CD4-positive, CD25-positive, alpha-beta regulatory T cell (primary cell): ENCODE measurements at regions not wholly inside any gene's neighbourhood (a gene's known extent, or its start where the extent isn't known, plus 50 kb on each side); places are given as distances from the start of the nearest gene placed in this dataset.

Source experiments
- ATAC-seq, 2 donors: fragments of 150-1000 bp; cut with Tn5 transposase; one replicate each; pipeline ENCODE4 v1.10.0; 2021; ENCODE audit warnings: low read depth in 2 of 2, moderate number of reproducible peaks in 2 of 2, moderate library complexity in 1 of 2
- DNase-seq, 3 donors: peaks; one replicate each; pipeline versions ENCODE4 v3.0.0 to v3.0.0-alpha.2; 2012 to 2022; ENCODE audit warnings: mixed read lengths in 1 of 3
- H3K27ac ChIP-seq: one replicate; pipeline ENCODE4 v1.7.0; 2013; ENCODE audit warnings: mild to moderate bottlenecking, low read length; ENCODE audit not compliant: insufficient read depth, poor library complexity, severe bottlenecking
- H3K27me3 ChIP-seq: one replicate; pipeline ENCODE4 v1.7.0; 2013; ENCODE audit warnings: low read length; ENCODE audit not compliant: control insufficient read depth, insufficient read depth
- H3K36me3 ChIP-seq: one replicate; pipeline ENCODE4 v1.7.0; 2013; ENCODE audit warnings: mild to moderate bottlenecking, low read length, moderate library complexity; ENCODE audit not compliant: control insufficient read depth, insufficient read depth
- H3K4me1 ChIP-seq: 2 replicates; pipeline ENCODE4 v1.7.0; 2013; ENCODE audit warnings: mild to moderate bottlenecking, low read length; ENCODE audit not compliant: insufficient read depth, control insufficient read depth, poor library complexity, severe bottlenecking
- H3K4me3 ChIP-seq: one replicate; pipeline ENCODE4 v1.7.0; 2013; ENCODE audit warnings: low read depth, mild to moderate bottlenecking, low read length, moderate library complexity
- H3K9me3 ChIP-seq, 2 experiments: 1 replicate in 1 of 2; 2 replicates in 1 of 2; pipeline ENCODE4 v1.7.0; 2013; ENCODE audit warnings: low read length in 2 of 2, mild to moderate bottlenecking in 1 of 2, moderate library complexity in 1 of 2; ENCODE audit not compliant: control insufficient read depth in 2 of 2
- H3K27ac Mint-ChIP-seq, 3 donors: one replicate each; pipeline ENCODE4 v1.8.0; 2020 to 2022; ENCODE audit warnings: mild to moderate bottlenecking in 3 of 3, mixed read lengths in 3 of 3, moderate library complexity in 2 of 3
- H3K27me3 Mint-ChIP-seq: one replicate; pipeline ENCODE4 v1.8.0; 2022; ENCODE audit warnings: mild to moderate bottlenecking, mixed read lengths
- H3K36me3 Mint-ChIP-seq: one replicate; pipeline ENCODE4 v1.8.0; 2020; ENCODE audit warnings: mixed read lengths
- H3K4me1 Mint-ChIP-seq, 4 donors: one replicate each; pipeline ENCODE4 v1.8.0; 2020 to 2022; ENCODE audit warnings: mixed read lengths in 4 of 4, mild to moderate bottlenecking in 1 of 4
- H3K4me3 Mint-ChIP-seq, 4 donors: one replicate each; pipeline ENCODE4 v1.8.0; 2020 to 2022; ENCODE audit warnings: mild to moderate bottlenecking in 4 of 4, mixed read lengths in 4 of 4, moderate library complexity in 3 of 4
- H3K9me3 Mint-ChIP-seq, 7 donors: one replicate each; pipeline ENCODE4 v1.8.0; 2020 to 2022; ENCODE audit warnings: mixed read lengths in 7 of 7, mild to moderate bottlenecking in 3 of 7, moderate library complexity in 2 of 7

DNA sequence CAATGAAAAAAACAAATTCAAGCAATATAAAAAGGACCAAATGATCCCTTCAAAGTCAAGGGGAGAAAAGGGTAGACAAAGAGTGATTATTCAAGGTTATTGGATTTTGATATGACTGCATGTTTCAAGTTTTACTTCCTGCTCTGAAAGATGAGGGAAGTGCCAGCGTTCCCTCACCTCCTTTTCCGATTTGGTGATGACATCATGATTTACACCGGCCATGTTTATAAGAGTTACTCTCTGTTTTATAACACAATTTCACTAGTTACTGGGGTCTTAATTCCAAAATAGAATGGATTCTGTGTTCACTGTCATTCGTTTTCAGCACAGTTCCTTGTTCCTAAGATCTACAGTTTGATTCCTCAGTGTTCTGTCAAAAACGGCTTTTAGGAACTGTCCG, 60.5 kb upstream of the CPXM2 start:
- Mint-ChIP-seq H3K4me1 (no peaks in the 10 kb centered on the region), H3K27ac (no peak overlapping the region), H3K27me3 (peaks cover 14% of the 10 kb centered on the region), H3K4me3 (no peak overlapping the region), H3K9me3 (peaks cover 0 to 2% (median 0%) of the 10 kb centered on the region in 7 donors), H3K36me3 (no peaks in the 10 kb centered on the region)
- Histone ChIP-seq H3K4me3 (no peak overlapping the region), H3K27ac (no peak overlapping the region), H3K36me3 (no peaks in the 10 kb centered on the region), H3K27me3 (peaks cover 3% of the 10 kb centered on the region), H3K9me3 (no peaks in the 10 kb centered on the region), H3K4me1 (no peaks in the 10 kb centered on the region)
- DNase-seq (no peak), ATAC-seq (no peak)

DNA sequence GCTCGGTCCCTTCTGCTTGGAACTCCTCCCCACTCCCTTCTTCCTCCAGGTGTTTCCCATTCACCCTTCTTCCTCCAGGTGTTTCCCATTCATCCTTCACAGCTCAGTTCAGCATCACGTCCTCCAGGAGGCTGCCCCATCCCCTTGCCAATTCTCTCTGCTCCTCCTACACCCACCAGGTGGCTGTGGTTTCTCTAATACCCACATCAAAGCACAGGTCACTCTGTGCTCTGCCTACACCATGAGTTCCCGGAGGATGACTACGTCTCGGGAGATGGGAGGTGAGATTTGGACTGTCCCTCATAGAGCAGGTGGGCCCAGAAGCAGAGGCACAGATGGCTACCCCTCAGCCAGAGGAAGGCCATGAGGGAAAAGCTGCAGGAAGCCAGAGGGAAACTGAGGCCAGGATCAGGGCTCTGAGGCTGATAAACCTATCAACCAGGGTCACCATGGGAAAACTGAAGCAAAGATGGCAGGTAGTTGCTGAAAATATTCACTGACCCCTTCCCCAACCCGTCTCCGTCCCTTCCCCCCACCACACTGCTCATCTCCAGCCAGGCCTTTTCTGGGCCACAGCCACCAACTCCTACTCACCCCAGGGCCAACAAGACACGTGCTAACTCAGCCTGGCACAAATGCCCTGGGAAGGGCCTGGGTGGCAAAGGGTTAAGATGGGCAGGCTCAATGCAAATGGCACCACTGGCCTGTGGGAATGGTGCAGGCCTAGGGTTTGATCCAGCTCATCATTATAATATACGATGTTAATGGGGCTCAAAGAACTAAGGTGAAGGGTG, 56.6 kb upstream of the CPXM2 start:
- DNase-seq = no peak
- H3K27me3 ChIP-seq = no peaks in the 10 kb centered on the region
- Mint-ChIP-seq H3K36me3 (no peaks in the 10 kb centered on the region), H3K27ac (no peak overlapping the region), H3K4me1 (no peaks in the 10 kb centered on the region), H3K4me3 (no peak overlapping the region), H3K9me3 (peaks cover 0 to 5% (median 0%) of the 10 kb centered on the region in 7 donors), H3K27me3 (peaks cover 10% of the 10 kb centered on the region)
- no peaks in the 10 kb centered on the region for H3K36me3 ChIP-seq
- no peaks in the 10 kb centered on the region for H3K4me1 ChIP-seq
- H3K9me3 ChIP-seq = no peaks in the 10 kb centered on the region
- no peak overlapping the region for H3K4me3 ChIP-seq
- H3K27ac ChIP-seq = no peak overlapping the region
- ATAC-seq = no peak

DNA sequence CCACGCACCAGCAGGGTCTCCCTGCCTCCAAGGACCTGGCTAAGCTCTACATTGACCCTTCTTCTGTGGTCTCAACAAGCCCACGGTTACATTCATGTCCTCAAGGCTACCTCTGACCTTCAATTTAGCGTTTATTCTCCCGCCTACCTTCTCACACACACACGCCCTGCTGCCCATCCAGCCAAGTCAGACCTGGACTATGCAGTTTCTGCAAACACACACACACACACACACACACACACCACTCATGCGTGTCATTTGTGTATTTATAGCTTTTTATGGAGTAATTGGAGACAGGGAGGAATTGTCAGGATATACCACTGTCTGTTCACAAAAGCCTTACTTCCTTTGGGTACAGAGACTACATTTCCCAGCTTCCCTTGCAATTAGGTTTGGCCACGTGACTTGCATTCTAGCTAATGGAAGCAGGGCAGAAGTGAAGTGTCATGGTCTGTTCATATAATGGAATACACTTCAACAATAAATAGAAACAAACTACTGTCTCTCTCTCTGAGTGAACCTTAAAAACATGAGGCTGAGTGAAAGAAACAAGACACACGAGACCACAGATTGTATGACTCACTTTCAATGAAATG, 53.8 kb upstream of the CPXM2 start:
- Histone ChIP-seq H3K27ac (no peak overlapping the region), H3K9me3 (no peaks in the 10 kb centered on the region), H3K36me3 (no peaks in the 10 kb centered on the region), H3K27me3 (no peaks in the 10 kb centered on the region), H3K4me3 (no peak overlapping the region), H3K4me1 (no peaks in the 10 kb centered on the region)
- Mint-ChIP-seq H3K27me3 (peaks cover 10% of the 10 kb centered on the region), H3K36me3 (no peaks in the 10 kb centered on the region), H3K4me3 (no peak overlapping the region), H3K27ac (no peak overlapping the region), H3K4me1 (no peaks in the 10 kb centered on the region), H3K9me3 (peaks cover 0 to 5% (median 0%) of the 10 kb centered on the region in 7 donors)
- DNase-seq (peak in 1 of 3 donors; percentile 18), ATAC-seq (no peak)

DNA sequence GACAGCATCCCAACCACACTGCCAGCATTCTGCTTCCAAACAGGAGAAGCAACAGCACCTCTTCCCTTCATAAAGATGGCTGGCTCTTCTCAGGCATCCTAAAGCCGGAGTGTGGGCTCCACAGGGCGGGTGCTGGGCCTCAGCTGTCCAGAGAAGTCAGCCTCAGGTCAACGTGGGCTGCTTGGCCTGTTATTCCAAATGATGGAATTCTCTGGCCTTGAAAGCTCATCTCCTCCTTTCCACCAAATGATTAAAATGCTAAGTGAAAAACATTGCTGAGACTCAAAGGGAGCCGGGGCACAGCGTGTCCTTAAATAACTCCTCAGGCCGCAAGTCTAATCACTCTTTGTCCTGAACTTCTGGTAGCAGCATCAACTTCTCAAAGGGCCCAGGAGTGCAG, 53.1 kb upstream of the CPXM2 start:
- ATAC-seq (no peak), DNase-seq (no peak)
- H3K27ac ChIP-seq = no peak overlapping the region
- Mint-ChIP-seq H3K36me3 (no peaks in the 10 kb centered on the region), H3K4me3 (no peak overlapping the region), H3K9me3 (peaks cover 0 to 2% (median 0%) of the 10 kb centered on the region in 7 donors), H3K4me1 (no peaks in the 10 kb centered on the region), H3K27ac (no peak overlapping the region), H3K27me3 (peaks cover 10% of the 10 kb centered on the region)
- H3K36me3 ChIP-seq = no peaks in the 10 kb centered on the region
- H3K4me1 ChIP-seq = no peaks in the 10 kb centered on the region
- no peaks in the 10 kb centered on the region for H3K9me3 ChIP-seq
- no peak overlapping the region for H3K4me3 ChIP-seq
- H3K27me3 ChIP-seq = no peaks in the 10 kb centered on the region

DNA sequence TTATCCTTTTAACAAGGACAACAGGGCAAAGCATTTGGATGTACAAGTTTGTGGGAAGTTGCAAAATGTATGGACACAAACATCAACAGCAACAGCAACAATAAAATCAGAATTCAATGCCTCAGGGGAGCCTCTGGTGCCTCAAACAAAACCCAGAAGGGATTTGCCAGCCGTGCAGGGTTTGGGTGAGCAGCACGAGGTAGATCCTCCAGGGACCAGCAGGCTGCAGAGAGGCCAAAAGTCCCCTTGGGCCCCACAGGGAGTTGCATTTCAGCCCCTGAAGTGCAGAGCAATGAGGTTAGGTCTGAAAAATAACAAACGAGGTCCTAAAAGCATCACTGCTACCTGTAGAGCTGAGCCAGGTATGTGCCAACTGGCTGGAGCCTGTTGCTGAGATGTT, 51.7 kb upstream of the CPXM2 start:
- Histone ChIP-seq H3K36me3 (no peaks in the 10 kb centered on the region), H3K27ac (no peak overlapping the region), H3K4me1 (no peaks in the 10 kb centered on the region), H3K9me3 (no peaks in the 10 kb centered on the region), H3K27me3 (no peaks in the 10 kb centered on the region), H3K4me3 (no peak overlapping the region)
- H3K36me3 Mint-ChIP-seq = no peaks in the 10 kb centered on the region
- ATAC-seq = no peak
- H3K27ac Mint-ChIP-seq = no peak overlapping the region
- peaks cover 5% of the 10 kb centered on the region for H3K27me3 Mint-ChIP-seq
- H3K4me1 Mint-ChIP-seq = no peaks in the 10 kb centered on the region
- DNase-seq = no peak
- H3K9me3 Mint-ChIP-seq = peaks cover 0 to 2% (median 0%) of the 10 kb centered on the region in 7 donors
- no peak overlapping the region for H3K4me3 Mint-ChIP-seq

DNA sequence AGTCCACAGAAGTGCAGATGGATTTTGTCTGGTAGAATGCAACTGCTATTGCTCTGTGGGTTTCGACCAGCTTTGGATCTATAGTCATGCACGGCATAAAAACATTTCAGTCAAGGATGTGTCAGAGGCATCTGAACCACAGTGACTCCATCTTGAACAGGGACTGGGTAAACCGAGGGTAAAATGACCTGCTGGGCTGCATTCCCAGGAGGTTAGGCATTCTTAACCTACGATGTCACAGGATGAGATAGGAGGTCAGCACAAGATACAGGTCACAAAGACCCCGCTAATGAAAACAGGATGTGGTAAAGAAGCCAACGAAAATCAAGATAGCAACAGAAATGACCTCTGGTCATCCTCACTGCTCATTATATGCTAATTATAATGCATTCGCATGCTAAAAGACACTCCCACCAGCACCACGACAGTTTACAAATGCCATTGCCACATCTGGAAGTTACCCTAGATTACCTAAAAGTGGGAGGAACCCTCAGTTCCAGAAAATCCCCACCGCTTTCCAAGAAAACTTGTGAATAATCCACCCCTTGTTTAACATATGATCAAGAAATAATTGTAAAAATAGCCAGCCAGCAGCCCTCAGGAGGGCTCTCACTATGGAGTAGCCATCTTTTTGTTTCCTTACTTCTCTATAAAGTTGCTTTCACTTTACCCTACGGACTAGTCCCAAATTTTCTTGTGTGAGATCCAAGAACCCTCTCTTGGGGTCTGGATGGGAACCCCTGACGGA, 50.7 kb upstream of the CPXM2 start:
- H3K27ac Mint-ChIP-seq = no peak overlapping the region
- H3K27ac ChIP-seq = no peak overlapping the region
- no peak overlapping the region for H3K4me3 Mint-ChIP-seq
- no peaks in the 10 kb centered on the region for H3K27me3 Mint-ChIP-seq
- H3K36me3 ChIP-seq = no peaks in the 10 kb centered on the region
- no peaks in the 10 kb centered on the region for H3K36me3 Mint-ChIP-seq
- ATAC-seq = no peak
- H3K27me3 ChIP-seq = no peaks in the 10 kb centered on the region
- H3K9me3 Mint-ChIP-seq = peaks cover 0 to 2% (median 0%) of the 10 kb centered on the region in 7 donors
- H3K9me3 ChIP-seq = no peaks in the 10 kb centered on the region
- H3K4me1 Mint-ChIP-seq = no peaks in the 10 kb centered on the region
- no peaks in the 10 kb centered on the region for H3K4me1 ChIP-seq
- no peak overlapping the region for H3K4me3 ChIP-seq
- DNase-seq = no peak
